ENCODE measurements at regions not wholly inside any gene's neighbourhood (a gene's known extent, or its start where the extent isn't known, plus 50 kb on each side); places are given as distances from the start of the nearest gene placed in this dataset.

GRCh38 chr14:71606064-71606463 lies 326.2 kb upstream of the RGS6 start:
- H3K4me3 Mint-ChIP-seq = no peak overlapping the region
- H3K27ac Mint-ChIP-seq = no peak overlapping the region
- H3K4me1 ChIP-seq (ENCODE audit: insufficient read depth, low read length) = peaks cover 10% of the 10 kb centered on the region
- no peak for TF ChIP-seq CTCF (IDR thresholded peaks at IDR 0.05)
- H3K9me3 ChIP-seq (ENCODE audit: control insufficient read depth in 1 of 2, insufficient read depth in 1 of 2, low read length in 2 of 2) = peaks cover 0 to 13% of the 10 kb centered on the region in 2 experiments
- peaks cover 35% of the 10 kb centered on the region for H3K36me3 Mint-ChIP-seq (ENCODE audit: low read depth)
- H3K36me3 ChIP-seq (ENCODE audit: insufficient read depth, low read length) = no peaks in the 10 kb centered on the region
- no peak overlapping the region for H3K27ac ChIP-seq (ENCODE audit: low read depth in 1 of 2, low read length in 2 of 2)
- H3K4me1 Mint-ChIP-seq (ENCODE audit: low read depth) = peaks cover 31% of the 10 kb centered on the region
- no peak overlapping the region for H3K4me3 ChIP-seq (ENCODE audit: low read length)
- ChIA-PET CTCF (no interaction called here), POLR2A (no interaction called here)
- no peaks in the 10 kb centered on the region for H3K27me3 Mint-ChIP-seq
- ATAC-seq (ENCODE audit: poor library complexity) (no peak), DNase-seq (peak in 3 of 14 experiments; percentile 8 to 25 (median 15))
- H3K27me3 ChIP-seq (ENCODE audit: control insufficient read depth in 1 of 2, insufficient read depth in 2 of 2, low read length in 2 of 2) = no peaks in the 10 kb centered on the region
- peaks cover 7% of the 10 kb centered on the region for H3K9me3 Mint-ChIP-seq
- intact Hi-C loops (cut with DNase I, micrococcal nuclease) = no loop called here

- intact Hi-C loops (cut with DNase I, micrococcal nuclease) = no loop called here
- Mint-ChIP-seq H3K9me3 (peaks cover 5% of the 10 kb centered on the region), H3K4me1 (ENCODE audit: low read depth) (peaks cover 31% of the 10 kb centered on the region), H3K36me3 (ENCODE audit: low read depth) (peaks cover 30% of the 10 kb centered on the region), H3K27ac (no peak overlapping the region), H3K4me3 (no peak overlapping the region), H3K27me3 (no peaks in the 10 kb centered on the region)
- Histone ChIP-seq H3K4me1 (ENCODE audit: insufficient read depth, low read length) (peaks cover 10% of the 10 kb centered on the region), H3K27me3 (ENCODE audit: control insufficient read depth in 1 of 2, insufficient read depth in 2 of 2, low read length in 2 of 2) (no peaks in the 10 kb centered on the region), H3K4me3 (ENCODE audit: low read length) (no peak overlapping the region), H3K27ac (ENCODE audit: low read depth in 1 of 2, low read length in 2 of 2) (no peak overlapping the region), H3K36me3 (ENCODE audit: insufficient read depth, low read length) (no peaks in the 10 kb centered on the region), H3K9me3 (ENCODE audit: control insufficient read depth in 1 of 2, insufficient read depth in 1 of 2, low read length in 2 of 2) (peaks cover 0 to 13% of the 10 kb centered on the region in 2 experiments)
- no peak for TF ChIP-seq CTCF (IDR thresholded peaks at IDR 0.05)
- no peak for DNase-seq
- ChIA-PET POLR2A (interaction anchor here (0.6 kb wide), 1 partner anchor 52 kb away, joined by 3 read pairs; no protein-coding TSS in a partner anchor), CTCF (no interaction called here)
- no peak for ATAC-seq (ENCODE audit: poor library complexity)
Observed at GRCh38 chr14:71606575-71606974, 325.7 kb upstream of the RGS6 start.

GRCh38 chr14:71607056-71607455 lies 325.2 kb upstream of the RGS6 start:
- Mint-ChIP-seq H3K9me3 (peaks cover 5% of the 10 kb centered on the region), H3K27me3 (no peaks in the 10 kb centered on the region), H3K4me1 (ENCODE audit: low read depth) (peaks cover 31% of the 10 kb centered on the region), H3K4me3 (no peak overlapping the region), H3K36me3 (ENCODE audit: low read depth) (peaks cover 25% of the 10 kb centered on the region), H3K27ac (no peak overlapping the region)
- intact Hi-C loops (cut with DNase I, micrococcal nuclease) = no loop called here
- ChIA-PET POLR2A (interaction anchor here (0.6 kb wide), 1 partner anchor 52 kb away, joined by 3 read pairs; no protein-coding TSS in a partner anchor), CTCF (no interaction called here)
- peaks cover 10% of the 10 kb centered on the region for H3K4me1 ChIP-seq (ENCODE audit: insufficient read depth, low read length)
- H3K27ac ChIP-seq (ENCODE audit: low read depth in 1 of 2, low read length in 2 of 2) = no peak overlapping the region
- no peak for TF ChIP-seq CTCF (IDR thresholded peaks at IDR 0.05)
- DNase-seq (no peak), ATAC-seq (ENCODE audit: poor library complexity) (no peak)
- no peak overlapping the region for H3K4me3 ChIP-seq (ENCODE audit: low read length)
- H3K27me3 ChIP-seq (ENCODE audit: control insufficient read depth in 1 of 2, insufficient read depth in 2 of 2, low read length in 2 of 2) = no peaks in the 10 kb centered on the region
- peaks cover 0 to 13% of the 10 kb centered on the region in 2 experiments for H3K9me3 ChIP-seq (ENCODE audit: control insufficient read depth in 1 of 2, insufficient read depth in 1 of 2, low read length in 2 of 2)
- H3K36me3 ChIP-seq (ENCODE audit: insufficient read depth, low read length) = no peaks in the 10 kb centered on the region
